ENCODE measurements at regions not wholly inside any gene's neighbourhood (a gene's known extent, or its start where the extent isn't known, plus 50 kb on each side); places are given as distances from the start of the nearest gene placed in this dataset.
"Not testable (repeated sequence)": the region's sequence is repeated elsewhere in the genome, so short reads cannot be mapped to it uniquely, and the experiment has no call there.

DNA sequence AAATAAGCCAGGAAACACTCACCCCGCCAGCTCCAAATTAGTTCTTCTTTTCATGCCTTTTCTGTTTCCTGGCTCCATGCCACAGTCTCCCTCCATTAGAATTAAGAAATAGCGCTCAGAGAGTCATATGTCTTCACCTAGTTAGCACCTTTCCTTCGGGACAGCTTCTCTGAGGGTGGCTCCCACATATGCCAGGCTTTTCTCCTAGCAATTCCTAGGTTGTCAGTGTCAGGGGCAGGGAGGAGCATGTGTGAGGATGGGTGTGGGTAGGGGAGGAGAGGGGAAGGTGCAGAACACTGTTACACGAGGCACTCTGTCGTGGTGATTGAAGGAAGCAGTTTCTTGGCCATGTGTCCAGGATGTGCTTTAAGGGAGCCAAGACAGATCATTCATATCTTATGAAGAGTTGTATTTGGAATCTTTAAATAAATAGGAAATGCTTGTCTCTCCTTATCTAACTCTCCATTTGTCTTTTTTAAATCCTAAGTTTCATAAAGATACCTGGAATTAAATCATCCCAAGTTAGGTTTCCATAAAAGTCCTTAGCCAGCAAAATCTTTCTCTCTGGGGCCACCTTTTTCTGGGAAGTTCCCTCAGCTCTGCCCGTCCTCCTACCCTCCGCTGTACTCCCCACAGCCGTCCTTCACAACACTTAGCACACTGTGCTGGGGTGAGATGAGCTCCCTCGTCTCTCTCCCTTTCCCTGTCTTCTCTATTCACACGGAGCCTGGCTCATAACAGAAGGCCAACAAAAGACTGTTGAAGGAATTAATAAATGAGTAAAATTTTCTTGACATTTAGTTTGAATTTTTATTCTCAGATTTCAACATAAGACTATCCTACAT lies 361.0 kb downstream of the CD83 start:
- H3K4me1 Mint-ChIP-seq, result no peaks in the 10 kb centered on the region
- H3K36me3 Mint-ChIP-seq, result no peaks in the 10 kb centered on the region
- H3K27me3 Mint-ChIP-seq, result no peaks in the 10 kb centered on the region
- H3K4me3 Mint-ChIP-seq, result no peak overlapping the region
- H3K27ac Mint-ChIP-seq, result no peak overlapping the region
- H3K9me3 Mint-ChIP-seq, result peaks cover 10% of the 10 kb centered on the region
- CTCF ChIA-PET, result no interaction called here
- DNase-seq, result no peak

DNA sequence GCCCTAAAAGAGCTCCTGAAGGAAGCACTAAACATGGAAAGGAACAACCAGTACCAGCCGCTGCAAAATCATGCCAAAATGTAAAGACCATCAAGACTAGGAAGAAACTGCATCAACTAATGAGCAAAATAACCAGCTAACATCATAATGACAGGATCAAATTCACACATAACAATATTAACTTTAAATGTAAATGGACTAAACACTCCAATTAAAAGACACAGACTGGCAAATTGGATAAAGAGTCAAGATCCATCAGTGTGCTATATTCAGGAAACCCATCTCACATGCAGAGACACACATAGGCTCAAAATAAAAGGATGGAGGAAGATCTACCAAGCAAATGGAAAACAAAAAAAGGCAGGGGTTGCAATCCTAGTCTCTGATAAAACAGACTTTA lies 364.4 kb downstream of the CD83 start:
- CTCF ChIA-PET, DNase-seq, H3K27ac Mint-ChIP-seq, H3K4me1 Mint-ChIP-seq, H3K27me3 Mint-ChIP-seq, H3K36me3 Mint-ChIP-seq, H3K4me3 Mint-ChIP-seq: not testable (repeated sequence)
- H3K9me3 Mint-ChIP-seq, result peaks cover 10% of the 10 kb centered on the region

GRCh38 chr6:14487625-14488024 lies 370.1 kb downstream of the CD83 start:
- H3K27ac Mint-ChIP-seq, result no peak overlapping the region
- CTCF ChIA-PET, result no interaction called here
- DNase-seq, result no peak
- no peaks in the 10 kb centered on the region for H3K4me1 Mint-ChIP-seq
- H3K27me3 Mint-ChIP-seq, result peaks cover 5% of the 10 kb centered on the region
- H3K9me3 Mint-ChIP-seq, result peaks cover 2% of the 10 kb centered on the region
- H3K4me3 Mint-ChIP-seq, result no peak overlapping the region
- H3K36me3 Mint-ChIP-seq, result no peaks in the 10 kb centered on the region

GRCh38 chr6:14488180-14488579 lies 370.6 kb downstream of the CD83 start:
- no peak for DNase-seq
- H3K27ac Mint-ChIP-seq, result no peak overlapping the region
- H3K4me1 Mint-ChIP-seq, result no peaks in the 10 kb centered on the region
- no peak overlapping the region for H3K4me3 Mint-ChIP-seq
- peaks cover 6% of the 10 kb centered on the region for H3K27me3 Mint-ChIP-seq
- CTCF ChIA-PET, result no interaction called here
- H3K9me3 Mint-ChIP-seq, result peaks cover 2% of the 10 kb centered on the region
- no peaks in the 10 kb centered on the region for H3K36me3 Mint-ChIP-seq

- no peaks in the 10 kb centered on the region for H3K36me3 Mint-ChIP-seq
- peaks cover 10% of the 10 kb centered on the region for H3K27me3 Mint-ChIP-seq
- H3K4me3 Mint-ChIP-seq, result no peak overlapping the region
- H3K4me1 Mint-ChIP-seq, result no peaks in the 10 kb centered on the region
- H3K27ac Mint-ChIP-seq, result no peak overlapping the region
- no peak for DNase-seq
- peaks cover 2% of the 10 kb centered on the region for H3K9me3 Mint-ChIP-seq
- CTCF ChIA-PET, result interaction anchor here (0.6 kb wide), 1 partner anchor 90 kb away, joined by 3 read pairs; no protein-coding TSS in a partner anchor
Measured at GRCh38 chr6:14489445-14489844, 371.9 kb downstream of the CD83 start.

DNA sequence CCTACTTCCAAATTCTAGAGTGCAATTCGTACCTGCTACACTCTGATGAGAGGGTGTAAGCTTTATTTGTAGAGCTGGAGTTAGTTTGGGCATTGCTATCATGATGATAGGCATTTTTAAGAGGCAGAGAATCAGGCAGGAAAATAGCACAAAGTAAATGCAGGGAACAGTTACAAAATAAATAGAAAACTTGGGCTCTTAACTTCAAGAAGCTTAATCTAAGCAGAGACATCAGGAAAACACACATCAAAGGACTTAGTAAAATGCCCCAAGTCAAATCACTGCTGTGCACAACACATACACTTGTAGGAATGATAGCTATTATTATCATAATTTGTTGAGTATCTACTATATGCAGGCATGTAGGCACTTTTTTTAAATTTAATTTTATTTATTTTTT lies 381.2 kb downstream of the CD83 start:
- Mint-ChIP-seq H3K36me3 (no peaks in the 10 kb centered on the region), H3K9me3 (no peaks in the 10 kb centered on the region), H3K4me3 (no peak overlapping the region), H3K4me1 (no peaks in the 10 kb centered on the region), H3K27ac (no peak overlapping the region), H3K27me3 (peaks cover 12% of the 10 kb centered on the region)
- CTCF ChIA-PET, result no interaction called here
- DNase-seq, result no peak

GRCh38 chr6:14499309-14499708 lies 381.7 kb downstream of the CD83 start:
- no peak overlapping the region for H3K27ac Mint-ChIP-seq
- peaks cover 10% of the 10 kb centered on the region for H3K27me3 Mint-ChIP-seq
- no peak overlapping the region for H3K4me3 Mint-ChIP-seq
- H3K36me3 Mint-ChIP-seq, result no peaks in the 10 kb centered on the region
- H3K4me1 Mint-ChIP-seq, result no peaks in the 10 kb centered on the region
- no peak for DNase-seq
- CTCF ChIA-PET, result no interaction called here
- no peaks in the 10 kb centered on the region for H3K9me3 Mint-ChIP-seq

DNA sequence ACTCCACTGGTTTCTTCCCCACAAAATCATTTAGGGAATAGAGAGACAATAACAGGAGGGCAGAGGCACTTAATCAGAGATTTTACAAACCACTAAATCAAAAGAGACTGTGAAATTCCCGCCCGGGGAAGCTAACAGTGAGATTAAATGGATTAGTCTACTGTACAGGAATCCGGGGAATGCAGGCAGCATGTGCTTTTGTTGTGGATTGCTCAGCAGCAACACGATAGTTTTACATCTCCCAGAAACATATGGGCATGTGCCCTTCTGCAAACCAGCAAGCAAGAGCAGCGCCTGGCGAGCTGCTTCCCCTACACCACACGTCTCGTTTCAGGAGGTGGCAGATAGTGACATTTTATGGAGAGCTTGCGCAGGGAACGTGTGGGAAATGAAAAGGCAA lies 382.3 kb downstream of the CD83 start:
- CTCF ChIA-PET, result no interaction called here
- Mint-ChIP-seq H3K4me1 (no peaks in the 10 kb centered on the region), H3K9me3 (no peaks in the 10 kb centered on the region), H3K4me3 (no peak overlapping the region), H3K36me3 (no peaks in the 10 kb centered on the region), H3K27ac (no peak overlapping the region), H3K27me3 (peaks cover 10% of the 10 kb centered on the region)
- DNase-seq, result no peak

DNA sequence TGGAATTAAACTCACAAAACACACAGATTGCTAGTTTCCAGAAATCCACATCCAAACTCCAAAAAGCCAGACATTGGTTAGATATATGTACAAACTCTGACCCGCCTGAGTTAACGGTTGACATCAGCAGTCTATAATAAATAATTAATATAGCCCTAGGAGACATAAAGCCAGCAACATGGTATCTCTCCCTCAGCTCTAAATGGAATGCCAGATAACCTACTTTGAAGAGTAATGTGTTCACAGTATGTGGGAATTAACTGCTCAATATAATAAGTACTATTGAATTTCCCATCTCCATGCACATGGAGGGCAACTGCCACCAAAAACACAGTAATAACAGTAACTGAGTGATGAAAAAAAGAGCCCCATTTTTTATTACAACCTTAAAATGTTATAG lies 383.2 kb downstream of the CD83 start:
- CTCF ChIA-PET, result no interaction called here
- H3K4me3 Mint-ChIP-seq, result no peak overlapping the region
- H3K9me3 Mint-ChIP-seq, result no peaks in the 10 kb centered on the region
- peaks cover 10% of the 10 kb centered on the region for H3K27me3 Mint-ChIP-seq
- DNase-seq, result no peak
- no peak overlapping the region for H3K27ac Mint-ChIP-seq
- H3K4me1 Mint-ChIP-seq, result peaks cover 1% of the 10 kb centered on the region
- no peaks in the 10 kb centered on the region for H3K36me3 Mint-ChIP-seq

DNA sequence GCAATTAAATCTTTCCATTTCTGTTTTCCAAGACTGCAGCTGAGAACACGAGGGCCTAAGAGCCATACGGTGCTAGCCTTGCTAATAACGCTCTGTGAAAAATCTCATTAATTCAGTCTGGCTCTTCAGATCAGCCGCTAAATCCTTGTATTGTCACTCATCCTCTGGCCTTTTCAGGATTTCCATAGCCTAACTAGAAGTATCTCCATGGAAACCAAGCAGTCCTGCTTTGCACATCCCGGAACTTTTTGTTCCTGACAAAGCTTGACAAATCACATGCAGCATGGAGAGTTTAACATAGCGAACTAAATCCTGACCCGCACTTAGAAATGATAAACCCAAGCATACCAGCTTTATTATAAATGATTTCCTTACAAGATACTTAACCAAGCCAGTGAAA lies 383.7 kb downstream of the CD83 start:
- DNase-seq, result no peak
- Mint-ChIP-seq H3K9me3 (no peaks in the 10 kb centered on the region), H3K36me3 (no peaks in the 10 kb centered on the region), H3K27me3 (peaks cover 10% of the 10 kb centered on the region), H3K4me3 (no peak overlapping the region), H3K4me1 (peaks cover 4% of the 10 kb centered on the region), H3K27ac (no peak overlapping the region)
- CTCF ChIA-PET, result no interaction called here

GRCh38 chr6:14501914-14502313 lies 384.3 kb downstream of the CD83 start:
- Mint-ChIP-seq H3K9me3 (no peaks in the 10 kb centered on the region), H3K4me1 (peaks cover 9% of the 10 kb centered on the region), H3K4me3 (no peak overlapping the region), H3K27me3 (peaks cover 9% of the 10 kb centered on the region), H3K36me3 (no peaks in the 10 kb centered on the region), H3K27ac (no peak overlapping the region)
- CTCF ChIA-PET, result no interaction called here
- DNase-seq, result no peak

GRCh38 chr6:14502551-14502950 lies 385.0 kb downstream of the CD83 start:
- no peak overlapping the region for H3K27ac Mint-ChIP-seq

DNA sequence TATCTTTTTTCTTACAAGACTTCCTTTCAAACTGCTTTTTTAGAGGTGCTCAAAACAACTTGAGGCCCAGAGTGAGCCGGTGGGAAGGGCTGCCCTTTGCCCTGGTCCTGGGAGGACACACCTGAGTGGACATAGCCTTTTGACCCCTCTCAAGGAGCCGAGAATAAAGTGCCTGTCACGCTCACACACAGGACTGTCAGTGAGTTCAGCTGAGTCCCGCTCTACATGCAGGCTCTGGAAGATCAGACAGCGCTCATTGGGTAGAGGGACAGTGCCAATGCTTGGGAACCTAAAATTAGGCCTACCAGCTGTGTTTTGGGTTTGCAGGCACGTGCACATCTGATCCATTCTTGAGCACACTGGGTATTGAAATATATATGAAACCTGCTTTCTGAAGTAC lies 387.8 kb downstream of the CD83 start:
- CTCF ChIA-PET, result no interaction called here

More at GRCh38 chr6:14502551-14502950, 385.0 kb downstream of the CD83 start:
- H3K27me3 Mint-ChIP-seq, result peaks cover 5% of the 10 kb centered on the region
- no peak overlapping the region for H3K4me3 Mint-ChIP-seq
- H3K36me3 Mint-ChIP-seq, result no peaks in the 10 kb centered on the region
- H3K4me1 Mint-ChIP-seq, result peaks cover 12% of the 10 kb centered on the region
- H3K9me3 Mint-ChIP-seq, result no peaks in the 10 kb centered on the region
- no peak for DNase-seq
- CTCF ChIA-PET, result no interaction called here

GRCh38 chr6:14506656-14507246 lies 389.2 kb downstream of the CD83 start:
- H3K9me3 Mint-ChIP-seq, result no peaks in the 10 kb centered on the region
- H3K27ac Mint-ChIP-seq, result no peak overlapping the region
- peaks cover 12% of the 10 kb centered on the region for H3K4me1 Mint-ChIP-seq
- H3K27me3 Mint-ChIP-seq, result peaks cover 12% of the 10 kb centered on the region
- CTCF ChIA-PET, result no interaction called here
- no peak for DNase-seq
- H3K36me3 Mint-ChIP-seq, result no peaks in the 10 kb centered on the region
- no peak overlapping the region for H3K4me3 Mint-ChIP-seq

More for the DNA sequence above, 387.8 kb downstream of the CD83 start:
- Mint-ChIP-seq H3K36me3 (no peaks in the 10 kb centered on the region), H3K9me3 (no peaks in the 10 kb centered on the region), H3K27ac (no peak overlapping the region), H3K4me1 (peaks cover 12% of the 10 kb centered on the region), H3K4me3 (no peak overlapping the region), H3K27me3 (peaks cover 11% of the 10 kb centered on the region)
- no peak for DNase-seq

DNA sequence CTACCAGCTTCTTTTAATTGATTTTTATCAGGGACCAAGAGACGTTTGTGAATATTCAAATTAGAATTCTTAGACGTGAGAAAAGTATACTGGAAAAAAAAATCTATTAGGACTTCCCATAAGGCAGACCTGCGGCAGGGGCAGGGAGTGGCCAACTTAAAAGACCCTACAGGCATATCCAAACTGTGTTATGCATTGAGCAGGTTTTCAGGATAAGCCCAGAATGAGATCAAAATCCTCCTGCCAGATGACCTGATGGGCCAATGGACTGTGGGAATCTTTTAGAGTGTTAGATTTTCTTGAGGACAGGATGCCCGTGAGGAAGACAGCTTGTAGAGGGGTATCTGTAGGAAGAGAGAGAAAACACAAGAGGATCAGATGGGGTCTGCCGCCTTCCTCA lies 391.5 kb downstream of the CD83 start:
- no peak overlapping the region for H3K27ac Mint-ChIP-seq
- CTCF ChIA-PET, result no interaction called here

More for the DNA sequence above, 391.5 kb downstream of the CD83 start:
- Mint-ChIP-seq H3K4me3 (no peak overlapping the region), H3K36me3 (no peaks in the 10 kb centered on the region), H3K27me3 (peaks cover 31% of the 10 kb centered on the region), H3K4me1 (peaks cover 12% of the 10 kb centered on the region), H3K9me3 (no peaks in the 10 kb centered on the region)
- DNase-seq, result no peak

All from activated naive CD4-positive, alpha-beta T cell treated with anti-CD3 and anti-CD28 coated beads, Interleukin-2, amount 10 ng/mL, durations not matched to agents 7 days and 5 days (primary cell).